GM12891 (cell line): ENCODE measurements at regions not wholly inside any gene's neighbourhood (a gene's known extent, or its start where the extent isn't known, plus 50 kb on each side); places are given as distances from the start of the nearest gene placed in this dataset.

Experiments used
- PAX5 ChIP-seq: IDR thresholded peaks from 2 replicates; pipeline ENCODE4 v1.6.1; 2011; ENCODE audit warnings: low read length, moderate library complexity, mild to moderate bottlenecking; ENCODE audit not compliant: insufficient read depth, severe bottlenecking
- POLR2A ChIP-seq: IDR thresholded peaks from 2 replicates; pipeline ENCODE4 v1.6.1; 2011; ENCODE audit warnings: low read depth, low read length, control low read depth
- POLR2AphosphoS5 ChIP-seq: IDR thresholded peaks from 2 replicates; pipeline ENCODE4 v1.6.1; 2011; ENCODE audit warnings: low read depth, low read length, control low read depth
- SPI1 ChIP-seq: IDR thresholded peaks from 2 replicates; pipeline ENCODE4 v1.6.1; 2011; ENCODE audit warnings: low read depth, low read length, control low read depth

- TF ChIP-seq SPI1 (no peak), POLR2AphosphoS5 (no peak), POLR2A (no peak), PAX5 (no peak)
These were observed 139.9 kb downstream of the ZNF608 start for GRCh38 chr5:124606543-124606942.
